K562 (cell line): ENCODE measurements at regions not wholly inside any gene's neighbourhood (a gene's known extent, or its start where the extent isn't known, plus 50 kb on each side); places are given as distances from the start of the nearest gene placed in this dataset.

ENCODE experiments used
- ADNP ChIP-seq: fragments of 200-800 bp; sonication (Bioruptor generic); IDR thresholded peaks from 2 replicates; pipeline ENCODE4 v1.6.1; 2016; ENCODE audit warnings: missing genetic modification characterization, missing compliant biosample characterization
- ATF1 ChIP-seq, 2 experiments: fragments of 450-650 bp in 1 of 2; IDR thresholded peaks; 2 replicates each; pipeline ENCODE4 v1.6.1; 2016; ENCODE audit warnings: missing compliant biosample characterization in 1 of 2, missing genetic modification characterization in 1 of 2
- ATF4 ChIP-seq: fragments of 450-650 bp; formaldehyde crosslinking; IDR thresholded peaks from 2 replicates; pipeline ENCODE4 v1.4.0; 2022; ENCODE audit warnings: mild to moderate bottlenecking, moderate library complexity
- CHCHD3 ChIP-seq: fragments of 250-450 bp; sonication (Bioruptor Pico); IDR thresholded peaks from 2 replicates; pipeline ENCODE4 v2.1.2; 2022; ENCODE audit warnings: mild to moderate bottlenecking
- CREB3 ChIP-seq: fragments of 450-650 bp; conservative IDR thresholded peaks from 2 replicates; pipeline ENCODE4 v1.6.1; 2016; ENCODE audit warnings: missing genetic modification characterization, low read depth, mild to moderate bottlenecking, missing compliant biosample characterization, moderate library complexity
- MCM5 ChIP-seq: fragments of 450-650 bp; IDR thresholded peaks from 2 replicates; pipeline ENCODE4 v1.6.1; 2016; ENCODE audit warnings: low read depth
- RAD51 ChIP-seq: fragments of 450-650 bp; IDR thresholded peaks from 2 replicates; pipeline ENCODE4 v1.7.1; 2016; ENCODE audit warnings: low read depth, mild to moderate bottlenecking, borderline replicate concordance
- STAT5B ChIP-seq: fragments of 250-450 bp; sonication (Bioruptor Pico); IDR thresholded peaks from 2 replicates; pipeline ENCODE4 v1.8.0; 2021; ENCODE audit warnings: mild to moderate bottlenecking, inconsistent platforms
- TAF7 ChIP-seq: fragments of 450-650 bp; IDR thresholded peaks from 2 replicates; pipeline ENCODE4 v1.6.1; 2016; ENCODE audit warnings: missing genetic modification characterization, missing compliant biosample characterization
- ZBTB49 ChIP-seq: sonication (generic); formaldehyde crosslinking; IDR thresholded peaks from 2 replicates; pipeline ENCODE4 v1.8.0; 2022; ENCODE audit warnings: missing genetic modification reagents, mild to moderate bottlenecking, borderline replicate concordance
- ZFP30 ChIP-seq: fragments of 250-450 bp; sonication (Bioruptor Pico); IDR thresholded peaks from 2 replicates; pipeline ENCODE4 v1.8.0; 2022; ENCODE audit warnings: moderate library complexity, mild to moderate bottlenecking, inconsistent platforms, borderline replicate concordance
- ZNF217 ChIP-seq: sonication (generic); formaldehyde crosslinking; IDR thresholded peaks from 2 replicates; pipeline ENCODE4 v1.8.0; 2022; ENCODE audit warnings: mild to moderate bottlenecking, missing genetic modification reagents
- ZNF780A ChIP-seq: fragments of 250-450 bp; sonication (Bioruptor Pico); IDR thresholded peaks from 2 replicates; pipeline ENCODE4 v1.5.0; 2021; ENCODE audit warnings: mild to moderate bottlenecking
- TF ChIP-seq, protein P1 (sequence below): fragments of 450-650 bp; IDR thresholded peaks from 2 replicates; pipeline ENCODE4 v1.6.1; 2016; ENCODE audit warnings: mild to moderate bottlenecking
- TF ChIP-seq, protein P2 (sequence below): IDR thresholded peaks from 2 replicates; pipeline ENCODE4 v1.6.1; 2011; ENCODE audit not compliant: insufficient read length; ENCODE audit errors: extremely low read depth
- TF ChIP-seq, protein P3 (sequence below): fragments of 250-450 bp; sonication (Bioruptor Pico); IDR thresholded peaks from 2 replicates; pipeline ENCODE4 v1.8.0; 2022; ENCODE audit warnings: moderate library complexity, mild to moderate bottlenecking, inconsistent platforms
- TF ChIP-seq, protein P4 (sequence below): fragments of 250-450 bp; sonication (Bioruptor Pico); IDR thresholded peaks from 2 replicates; pipeline ENCODE4 v1.8.0; 2021; ENCODE audit warnings: mild to moderate bottlenecking, moderate library complexity
- TF ChIP-seq, protein P5 (sequence below): fragments of 450-650 bp; formaldehyde crosslinking; IDR thresholded peaks from 2 replicates; pipeline ENCODE4 v1.4.0; 2022; ENCODE audit warnings: missing genetic modification characterization

DNA sequence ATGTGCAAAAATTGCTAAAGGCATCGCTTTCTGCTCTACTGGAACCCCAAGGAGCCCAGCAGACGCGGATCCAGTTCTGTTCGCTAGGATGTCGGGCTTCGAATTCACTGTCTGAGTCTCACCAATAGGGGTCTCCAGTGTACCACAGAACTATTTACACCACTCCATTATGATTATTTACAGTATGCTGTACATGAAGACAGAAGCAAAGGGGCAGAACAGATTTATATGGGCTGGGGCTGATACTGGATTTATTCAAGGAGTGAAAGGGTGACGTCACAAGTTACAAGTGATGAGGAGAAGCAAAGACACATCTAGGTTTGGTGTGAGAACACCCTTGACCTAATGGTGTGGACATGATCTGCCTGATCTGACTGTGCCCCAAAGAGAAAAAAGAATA is 185.3 kb upstream of the ATP5MC3 start (continued):
- TF ChIP-seq CREB3 (tag), result no peak
- TF ChIP-seq, protein P1, sequence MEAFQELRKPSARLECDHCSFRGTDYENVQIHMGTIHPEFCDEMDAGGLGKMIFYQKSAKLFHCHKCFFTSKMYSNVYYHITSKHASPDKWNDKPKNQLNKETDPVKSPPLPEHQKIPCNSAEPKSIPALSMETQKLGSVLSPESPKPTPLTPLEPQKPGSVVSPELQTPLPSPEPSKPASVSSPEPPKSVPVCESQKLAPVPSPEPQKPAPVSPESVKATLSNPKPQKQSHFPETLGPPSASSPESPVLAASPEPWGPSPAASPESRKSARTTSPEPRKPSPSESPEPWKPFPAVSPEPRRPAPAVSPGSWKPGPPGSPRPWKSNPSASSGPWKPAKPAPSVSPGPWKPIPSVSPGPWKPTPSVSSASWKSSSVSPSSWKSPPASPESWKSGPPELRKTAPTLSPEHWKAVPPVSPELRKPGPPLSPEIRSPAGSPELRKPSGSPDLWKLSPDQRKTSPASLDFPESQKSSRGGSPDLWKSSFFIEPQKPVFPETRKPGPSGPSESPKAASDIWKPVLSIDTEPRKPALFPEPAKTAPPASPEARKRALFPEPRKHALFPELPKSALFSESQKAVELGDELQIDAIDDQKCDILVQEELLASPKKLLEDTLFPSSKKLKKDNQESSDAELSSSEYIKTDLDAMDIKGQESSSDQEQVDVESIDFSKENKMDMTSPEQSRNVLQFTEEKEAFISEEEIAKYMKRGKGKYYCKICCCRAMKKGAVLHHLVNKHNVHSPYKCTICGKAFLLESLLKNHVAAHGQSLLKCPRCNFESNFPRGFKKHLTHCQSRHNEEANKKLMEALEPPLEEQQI, result no peak
- no peak for TF ChIP-seq STAT5B
- TF ChIP-seq, protein P2, sequence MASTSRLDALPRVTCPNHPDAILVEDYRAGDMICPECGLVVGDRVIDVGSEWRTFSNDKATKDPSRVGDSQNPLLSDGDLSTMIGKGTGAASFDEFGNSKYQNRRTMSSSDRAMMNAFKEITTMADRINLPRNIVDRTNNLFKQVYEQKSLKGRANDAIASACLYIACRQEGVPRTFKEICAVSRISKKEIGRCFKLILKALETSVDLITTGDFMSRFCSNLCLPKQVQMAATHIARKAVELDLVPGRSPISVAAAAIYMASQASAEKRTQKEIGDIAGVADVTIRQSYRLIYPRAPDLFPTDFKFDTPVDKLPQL, result no peak
- TF ChIP-seq ATF4 (CRISPR knock-in tag), result no peak
- TF ChIP-seq ZNF780A (CRISPR knock-in tag), result no peak
- no peak for TF ChIP-seq ZFP30 (CRISPR knock-in tag)
- TF ChIP-seq ADNP (tag), result no peak
- no peak for TF ChIP-seq RAD51
- no peak for TF ChIP-seq CHCHD3 (CRISPR knock-in tag)
- no peak for TF ChIP-seq MCM5
- TF ChIP-seq, protein P3, sequence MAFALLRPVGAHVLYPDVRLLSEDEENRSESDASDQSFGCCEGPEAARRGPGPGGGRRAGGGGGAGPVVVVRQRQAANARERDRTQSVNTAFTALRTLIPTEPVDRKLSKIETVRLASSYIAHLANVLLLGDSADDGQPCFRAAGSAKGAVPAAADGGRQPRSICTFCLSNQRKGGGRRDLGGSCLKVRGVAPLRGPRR (CRISPR knock-in tag), result no peak
- TF ChIP-seq, protein P4, sequence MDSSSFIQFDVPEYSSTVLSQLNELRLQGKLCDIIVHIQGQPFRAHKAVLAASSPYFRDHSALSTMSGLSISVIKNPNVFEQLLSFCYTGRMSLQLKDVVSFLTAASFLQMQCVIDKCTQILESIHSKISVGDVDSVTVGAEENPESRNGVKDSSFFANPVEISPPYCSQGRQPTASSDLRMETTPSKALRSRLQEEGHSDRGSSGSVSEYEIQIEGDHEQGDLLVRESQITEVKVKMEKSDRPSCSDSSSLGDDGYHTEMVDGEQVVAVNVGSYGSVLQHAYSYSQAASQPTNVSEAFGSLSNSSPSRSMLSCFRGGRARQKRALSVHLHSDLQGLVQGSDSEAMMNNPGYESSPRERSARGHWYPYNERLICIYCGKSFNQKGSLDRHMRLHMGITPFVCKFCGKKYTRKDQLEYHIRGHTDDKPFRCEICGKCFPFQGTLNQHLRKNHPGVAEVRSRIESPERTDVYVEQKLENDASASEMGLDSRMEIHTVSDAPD, result no peak
- no peak for TF ChIP-seq TAF7 (tag)
- TF ChIP-seq ZBTB49, result no peak
- TF ChIP-seq, protein P5, sequence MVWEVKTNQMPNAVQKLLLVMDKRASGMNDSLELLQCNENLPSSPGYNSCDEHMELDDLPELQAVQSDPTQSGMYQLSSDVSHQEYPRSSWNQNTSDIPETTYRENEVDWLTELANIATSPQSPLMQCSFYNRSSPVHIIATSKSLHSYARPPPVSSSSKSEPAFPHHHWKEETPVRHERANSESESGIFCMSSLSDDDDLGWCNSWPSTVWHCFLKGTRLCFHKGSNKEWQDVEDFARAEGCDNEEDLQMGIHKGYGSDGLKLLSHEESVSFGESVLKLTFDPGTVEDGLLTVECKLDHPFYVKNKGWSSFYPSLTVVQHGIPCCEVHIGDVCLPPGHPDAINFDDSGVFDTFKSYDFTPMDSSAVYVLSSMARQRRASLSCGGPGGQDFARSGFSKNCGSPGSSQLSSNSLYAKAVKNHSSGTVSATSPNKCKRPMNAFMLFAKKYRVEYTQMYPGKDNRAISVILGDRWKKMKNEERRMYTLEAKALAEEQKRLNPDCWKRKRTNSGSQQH (CRISPR knock-in tag), result no peak
- no peak for TF ChIP-seq ZNF217
- TF ChIP-seq ATF1 (CRISPR knock-in tag; IDR thresholded peaks at IDR 0.05), result no peak
- peak; percentile 68 for TF ChIP-seq ATF1 (tag; IDR thresholded peaks at IDR 0.05)
